Neural crest cell (in vitro differentiated cells): ENCODE measurements at regions not wholly inside any gene's neighbourhood (a gene's known extent, or its start where the extent isn't known, plus 50 kb on each side); places are given as distances from the start of the nearest gene placed in this dataset.

Source experiments
- DNase-seq: peaks from one replicate; pipeline ENCODE4 v3.0.0; 2021; ENCODE audit warnings: low read depth, mixed read lengths, low spot score
- H3K27ac Mint-ChIP-seq: one replicate; pipeline ENCODE4 v1.8.0; 2021; ENCODE audit warnings: mild to moderate bottlenecking, mixed read lengths; ENCODE audit not compliant: unreplicated experiment
- H3K27me3 Mint-ChIP-seq: 2 replicates; pipeline ENCODE4 v1.8.0; 2021; ENCODE audit warnings: low read depth, mild to moderate bottlenecking, mixed read lengths
- H3K36me3 Mint-ChIP-seq: 2 replicates; pipeline ENCODE4 v1.8.0; 2021; ENCODE audit warnings: low read depth, mild to moderate bottlenecking, mixed read lengths
- H3K4me1 Mint-ChIP-seq: 2 replicates; pipeline ENCODE4 v1.8.0; 2021; ENCODE audit warnings: mixed read lengths
- H3K4me3 Mint-ChIP-seq: one replicate; pipeline ENCODE4 v1.8.0; 2021; ENCODE audit warnings: mild to moderate bottlenecking, mixed read lengths
- H3K9me3 Mint-ChIP-seq: 2 replicates; pipeline ENCODE4 v1.8.0; 2021; ENCODE audit warnings: mixed read lengths
- TF ChIP-seq, protein P1 (sequence below): fragments of 200-600 bp; sonication (generic); conservative IDR thresholded peaks from 2 replicates; pipeline ENCODE4 v1.5.0; 2021; ENCODE audit warnings: antibody characterized with exemption, mild to moderate bottlenecking

- Mint-ChIP-seq H3K9me3 (peaks cover 2% of the 10 kb centered on the region), H3K27me3 (no peaks in the 10 kb centered on the region), H3K36me3 (no peaks in the 10 kb centered on the region), H3K4me1 (peaks cover 7% of the 10 kb centered on the region), H3K27ac (no peak overlapping the region), H3K4me3 (no peak overlapping the region)
- TF ChIP-seq, protein P1, sequence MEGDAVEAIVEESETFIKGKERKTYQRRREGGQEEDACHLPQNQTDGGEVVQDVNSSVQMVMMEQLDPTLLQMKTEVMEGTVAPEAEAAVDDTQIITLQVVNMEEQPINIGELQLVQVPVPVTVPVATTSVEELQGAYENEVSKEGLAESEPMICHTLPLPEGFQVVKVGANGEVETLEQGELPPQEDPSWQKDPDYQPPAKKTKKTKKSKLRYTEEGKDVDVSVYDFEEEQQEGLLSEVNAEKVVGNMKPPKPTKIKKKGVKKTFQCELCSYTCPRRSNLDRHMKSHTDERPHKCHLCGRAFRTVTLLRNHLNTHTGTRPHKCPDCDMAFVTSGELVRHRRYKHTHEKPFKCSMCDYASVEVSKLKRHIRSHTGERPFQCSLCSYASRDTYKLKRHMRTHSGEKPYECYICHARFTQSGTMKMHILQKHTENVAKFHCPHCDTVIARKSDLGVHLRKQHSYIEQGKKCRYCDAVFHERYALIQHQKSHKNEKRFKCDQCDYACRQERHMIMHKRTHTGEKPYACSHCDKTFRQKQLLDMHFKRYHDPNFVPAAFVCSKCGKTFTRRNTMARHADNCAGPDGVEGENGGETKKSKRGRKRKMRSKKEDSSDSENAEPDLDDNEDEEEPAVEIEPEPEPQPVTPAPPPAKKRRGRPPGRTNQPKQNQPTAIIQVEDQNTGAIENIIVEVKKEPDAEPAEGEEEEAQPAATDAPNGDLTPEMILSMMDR = no peak
- DNase-seq = no peak
Measured at GRCh38 chr2:217399291-217399690, 539.4 kb upstream of the TNP1 start.

GRCh38 chr2:217398860-217399259 is 539.0 kb upstream of the TNP1 start:
- no peaks in the 10 kb centered on the region for H3K27me3 Mint-ChIP-seq
- peaks cover 2% of the 10 kb centered on the region for H3K9me3 Mint-ChIP-seq
- no peaks in the 10 kb centered on the region for H3K36me3 Mint-ChIP-seq
- no peak for DNase-seq
- TF ChIP-seq, protein P1 = no peak
- no peak overlapping the region for H3K4me3 Mint-ChIP-seq
- H3K4me1 Mint-ChIP-seq = peaks cover 7% of the 10 kb centered on the region
- no peak overlapping the region for H3K27ac Mint-ChIP-seq

DNA sequence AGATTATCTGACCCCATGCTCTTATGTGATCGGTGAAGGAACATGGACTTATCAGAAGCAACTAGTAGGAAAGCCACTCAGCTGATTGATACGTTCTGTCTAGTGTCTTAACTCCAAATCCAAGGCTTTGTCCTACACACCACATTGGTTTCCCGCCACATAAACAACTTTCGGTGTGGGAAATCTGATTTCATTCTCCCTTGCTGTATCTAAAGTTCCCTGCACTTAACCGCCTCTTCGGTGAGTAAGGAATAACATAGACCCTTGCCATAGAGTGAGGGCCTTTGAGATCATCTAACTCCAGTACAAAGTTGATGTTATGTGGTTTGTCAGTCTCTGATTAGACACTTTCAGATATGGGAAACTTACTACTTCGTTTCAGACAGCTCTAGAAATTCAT is 538.2 kb upstream of the TNP1 start:
- Mint-ChIP-seq H3K4me1 (peaks cover 2% of the 10 kb centered on the region), H3K27ac (no peak overlapping the region), H3K36me3 (no peaks in the 10 kb centered on the region), H3K27me3 (no peaks in the 10 kb centered on the region), H3K4me3 (no peak overlapping the region), H3K9me3 (peaks cover 2% of the 10 kb centered on the region)
- DNase-seq = no peak
- TF ChIP-seq, protein P1 = no peak

- Mint-ChIP-seq H3K27ac (no peak overlapping the region), H3K4me3 (no peak overlapping the region), H3K36me3 (peaks cover 8% of the 10 kb centered on the region), H3K4me1 (no peaks in the 10 kb centered on the region), H3K27me3 (no peaks in the 10 kb centered on the region), H3K9me3 (peaks cover 10% of the 10 kb centered on the region)
- TF ChIP-seq, protein P1 = no peak
- no peak for DNase-seq
Measured at GRCh38 chr2:217396586-217396985, 536.7 kb upstream of the TNP1 start.

DNA sequence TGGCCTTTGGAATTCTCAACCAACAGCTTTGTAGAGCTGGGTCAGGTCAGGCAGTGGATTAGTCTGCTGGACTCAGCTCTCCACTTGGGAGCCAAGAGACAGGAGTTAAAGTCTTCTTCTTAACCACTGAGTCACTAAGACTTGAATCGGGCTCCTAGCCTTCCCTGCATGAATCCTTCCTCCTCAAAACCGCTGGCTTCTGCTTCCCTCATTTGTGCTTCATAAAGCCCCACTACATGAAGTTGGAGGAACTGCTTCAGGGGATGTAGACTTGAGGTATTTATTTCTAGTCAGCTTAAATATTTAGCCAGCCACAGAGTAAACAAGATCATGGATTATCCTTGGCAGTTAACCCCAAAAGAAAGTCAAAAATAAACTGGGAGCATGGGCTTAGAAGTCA is 536.3 kb upstream of the TNP1 start:
- no peaks in the 10 kb centered on the region for H3K27me3 Mint-ChIP-seq
- no peaks in the 10 kb centered on the region for H3K4me1 Mint-ChIP-seq
- no peak overlapping the region for H3K4me3 Mint-ChIP-seq

More for the DNA sequence above, 536.3 kb upstream of the TNP1 start:
- DNase-seq = no peak
- no peak overlapping the region for H3K27ac Mint-ChIP-seq
- peaks cover 12% of the 10 kb centered on the region for H3K9me3 Mint-ChIP-seq
- peaks cover 11% of the 10 kb centered on the region for H3K36me3 Mint-ChIP-seq
- TF ChIP-seq, protein P1 = no peak
